ENCODE measurements at regions not wholly inside any gene's neighbourhood (a gene's known extent, or its start where the extent isn't known, plus 50 kb on each side); places are given as distances from the start of the nearest gene placed in this dataset.

DNA sequence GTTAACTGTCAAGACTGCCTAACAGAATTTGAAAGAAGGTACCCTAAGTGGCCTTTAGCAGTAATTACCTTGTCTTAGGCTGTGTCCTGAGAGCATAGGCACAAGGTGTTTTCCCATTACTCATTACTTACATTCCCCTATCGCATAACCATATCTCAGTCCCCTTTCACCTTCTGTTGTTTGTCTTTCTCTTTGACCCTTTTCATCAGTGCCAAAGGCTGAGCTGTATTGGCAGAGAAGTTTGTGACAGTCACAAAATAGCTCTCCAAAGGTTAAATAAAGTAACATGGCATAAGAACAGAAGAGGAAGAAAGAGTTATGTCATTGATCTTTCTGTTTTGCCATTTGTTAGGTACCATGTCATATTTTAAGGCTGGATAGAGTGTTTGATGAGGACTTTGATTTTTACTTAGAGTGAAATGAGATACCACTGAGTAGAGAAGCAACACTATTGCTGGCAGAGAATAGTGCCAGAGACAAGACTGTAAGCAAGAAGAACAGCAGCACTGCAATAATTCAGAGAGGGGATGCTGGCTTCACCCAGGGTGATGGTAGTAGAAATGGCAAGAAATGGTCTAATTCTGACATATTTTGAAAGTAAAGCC lies 497.8 kb downstream of the TTLL7 start:
- intact Hi-C loops (cut with DNase I) = no loop called here
- H3K4me1 ChIP-seq = peaks cover 0 to 7% (median 0%) of the 10 kb centered on the region in 12 donors
- WGBS, 4 donors = 54 to 64% (median 56%) methylated on average over 1 of the region's 1 CpG
- no peaks in the 10 kb centered on the region for H3K36me3 ChIP-seq
- no peak overlapping the region for H3K4me3 ChIP-seq
- H3K27me3 ChIP-seq = no peaks in the 10 kb centered on the region
- H3K27ac ChIP-seq = no peak overlapping the region
- no peak for ATAC-seq
- TF ChIP-seq, protein P1, sequence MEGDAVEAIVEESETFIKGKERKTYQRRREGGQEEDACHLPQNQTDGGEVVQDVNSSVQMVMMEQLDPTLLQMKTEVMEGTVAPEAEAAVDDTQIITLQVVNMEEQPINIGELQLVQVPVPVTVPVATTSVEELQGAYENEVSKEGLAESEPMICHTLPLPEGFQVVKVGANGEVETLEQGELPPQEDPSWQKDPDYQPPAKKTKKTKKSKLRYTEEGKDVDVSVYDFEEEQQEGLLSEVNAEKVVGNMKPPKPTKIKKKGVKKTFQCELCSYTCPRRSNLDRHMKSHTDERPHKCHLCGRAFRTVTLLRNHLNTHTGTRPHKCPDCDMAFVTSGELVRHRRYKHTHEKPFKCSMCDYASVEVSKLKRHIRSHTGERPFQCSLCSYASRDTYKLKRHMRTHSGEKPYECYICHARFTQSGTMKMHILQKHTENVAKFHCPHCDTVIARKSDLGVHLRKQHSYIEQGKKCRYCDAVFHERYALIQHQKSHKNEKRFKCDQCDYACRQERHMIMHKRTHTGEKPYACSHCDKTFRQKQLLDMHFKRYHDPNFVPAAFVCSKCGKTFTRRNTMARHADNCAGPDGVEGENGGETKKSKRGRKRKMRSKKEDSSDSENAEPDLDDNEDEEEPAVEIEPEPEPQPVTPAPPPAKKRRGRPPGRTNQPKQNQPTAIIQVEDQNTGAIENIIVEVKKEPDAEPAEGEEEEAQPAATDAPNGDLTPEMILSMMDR (IDR thresholded peaks at IDR 0.05) = no peak
- no peak for TF ChIP-seq POLR2A (IDR thresholded peaks at IDR 0.05)
- H3K9me3 ChIP-seq = no peaks in the 10 kb centered on the region
- no peak for DNase-seq

DNA sequence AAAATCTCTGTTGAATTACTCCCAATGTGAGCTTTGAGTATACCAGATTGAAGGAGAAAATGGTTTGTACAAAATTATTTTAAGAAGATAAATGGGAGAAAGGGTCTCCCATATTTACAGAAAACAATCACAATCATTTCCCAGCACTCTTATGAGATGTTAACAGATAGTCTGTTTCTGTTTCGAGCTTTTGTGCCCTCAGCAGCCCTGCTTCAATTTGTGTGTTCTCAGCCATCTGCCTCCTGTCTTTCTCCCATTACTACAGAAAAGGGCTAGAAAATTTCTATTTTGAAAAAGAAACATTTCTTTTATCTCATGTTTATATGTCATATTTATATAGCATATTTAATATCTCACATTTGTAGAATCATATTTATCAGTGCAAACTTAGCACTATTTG lies 498.4 kb downstream of the TTLL7 start:
- Histone ChIP-seq H3K36me3 (no peaks in the 10 kb centered on the region), H3K4me1 (peaks cover 0 to 7% (median 0%) of the 10 kb centered on the region in 12 donors), H3K4me3 (no peak overlapping the region), H3K9me3 (no peaks in the 10 kb centered on the region), H3K27ac (no peak overlapping the region), H3K27me3 (no peaks in the 10 kb centered on the region)
- DNase-seq = no peak
- TF ChIP-seq, protein P1 (IDR thresholded peaks at IDR 0.05) = no peak
- TF ChIP-seq POLR2A (IDR thresholded peaks at IDR 0.05) = no peak
- intact Hi-C loops (cut with DNase I) = no loop called here
- 81 to 97% (median 91%) methylated on average over 1 of the region's 1 CpG for WGBS, 4 donors
- ATAC-seq = no peak

DNA sequence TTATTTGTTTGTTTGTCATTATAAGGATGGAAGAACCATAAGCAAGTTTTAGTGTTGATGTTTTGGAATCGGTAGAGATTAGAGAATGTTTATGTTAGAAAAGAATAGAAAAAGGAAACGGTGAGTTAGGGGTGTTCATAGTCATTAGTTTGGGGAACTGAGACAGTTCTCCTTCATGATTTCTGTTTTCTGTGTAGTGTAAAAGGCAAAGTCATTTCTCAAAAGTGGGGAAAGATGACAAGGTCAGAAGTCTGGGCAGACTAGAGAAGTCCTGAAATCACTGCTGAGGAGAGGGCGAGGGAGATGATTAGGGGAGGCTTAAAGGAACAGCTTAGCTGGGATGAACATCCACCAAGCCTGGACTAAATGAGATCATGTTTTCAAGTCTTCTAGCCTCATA lies 498.9 kb downstream of the TTLL7 start:
- no peak for DNase-seq
- Histone ChIP-seq H3K4me3 (no peak overlapping the region), H3K36me3 (no peaks in the 10 kb centered on the region), H3K4me1 (peaks cover 0 to 7% (median 0%) of the 10 kb centered on the region in 12 donors), H3K9me3 (no peaks in the 10 kb centered on the region), H3K27me3 (no peaks in the 10 kb centered on the region), H3K27ac (no peak overlapping the region)
- TF ChIP-seq POLR2A (IDR thresholded peaks at IDR 0.05) = no peak
- TF ChIP-seq, protein P1 (IDR thresholded peaks at IDR 0.05) = no peak
- intact Hi-C loops (cut with DNase I) = no loop called here
- 89 to 92% (median 91%) methylated on average over 3 of the region's 3 CpGs for WGBS, 4 donors
- no peak for ATAC-seq

DNA sequence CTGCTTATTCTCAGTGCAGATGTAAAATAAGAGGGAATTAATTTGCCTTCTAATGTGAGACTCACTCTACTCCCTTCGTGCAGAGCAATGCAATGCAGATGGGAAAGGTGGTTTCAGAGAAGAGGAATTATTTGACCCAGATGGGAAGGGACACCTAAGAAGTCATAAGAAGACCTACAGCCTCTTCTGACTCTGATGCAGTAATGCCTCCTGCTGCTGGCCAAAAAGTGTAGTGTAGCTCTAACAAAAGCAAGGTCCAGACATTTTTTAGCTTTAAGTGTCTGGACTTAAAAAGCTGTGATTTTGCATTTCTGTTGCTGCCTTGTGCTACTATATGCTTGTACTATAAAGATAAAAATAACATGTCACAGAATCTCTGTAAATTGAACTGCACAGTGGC lies 501.4 kb downstream of the TTLL7 start:
- 94 to 97% (median 96%) methylated on average over 1 of the region's 1 CpG for WGBS, 4 donors
- H3K4me1 ChIP-seq = peaks cover 0 to 7% (median 0%) of the 10 kb centered on the region in 12 donors
- intact Hi-C loops (cut with DNase I) = no loop called here

More for the DNA sequence above, 501.4 kb downstream of the TTLL7 start:
- no peak overlapping the region for H3K4me3 ChIP-seq
- no peak overlapping the region for H3K27ac ChIP-seq
- no peak for DNase-seq
- H3K36me3 ChIP-seq = no peaks in the 10 kb centered on the region
- no peaks in the 10 kb centered on the region for H3K9me3 ChIP-seq
- H3K27me3 ChIP-seq = no peaks in the 10 kb centered on the region
- ATAC-seq = no peak
- TF ChIP-seq, protein P1 (IDR thresholded peaks at IDR 0.05) = no peak
- no peak for TF ChIP-seq POLR2A (IDR thresholded peaks at IDR 0.05)
